Ectodermal cell (in vitro differentiated cells): ENCODE measurements at regions not wholly inside any gene's neighbourhood (a gene's known extent, or its start where the extent isn't known, plus 50 kb on each side); places are given as distances from the start of the nearest gene placed in this dataset.

Source experiments
- H3K27ac ChIP-seq: 2 replicates; pipeline ENCODE4 v1.7.0; 2013; ENCODE audit warnings: mild to moderate bottlenecking, low read depth, low read length; ENCODE audit not compliant: insufficient read depth, poor library complexity, severe bottlenecking
- H3K27me3 ChIP-seq: 2 replicates; pipeline ENCODE4 v1.7.0; 2013; ENCODE audit warnings: mild to moderate bottlenecking, low read length; ENCODE audit not compliant: insufficient read depth, control insufficient read depth, poor library complexity, severe bottlenecking
- H3K36me3 ChIP-seq: one replicate; pipeline ENCODE4 v1.7.0; 2013; ENCODE audit warnings: low read length; ENCODE audit not compliant: control insufficient read depth, insufficient read depth
- H3K4me1 ChIP-seq: one replicate; pipeline ENCODE4 v1.7.0; 2013; ENCODE audit warnings: low read length; ENCODE audit not compliant: control insufficient read depth, insufficient read depth
- H3K4me3 ChIP-seq: 2 replicates; pipeline ENCODE4 v1.7.0; 2013; ENCODE audit warnings: low read depth, low read length, control low read depth; ENCODE audit not compliant: insufficient read depth
- H3K9me3 ChIP-seq: 2 replicates; pipeline ENCODE4 v1.7.0; 2013; ENCODE audit warnings: mild to moderate bottlenecking, low read length, moderate library complexity; ENCODE audit not compliant: control insufficient read depth
- WGBS, 2 experiments: methylation state at CpG; one replicate each; pipeline ENCODE4 v1.1.7; 2013; ENCODE audit warnings: missing lambda C conversion rate in 2 of 2; 5-methylcytosine and 5-hydroxymethylcytosine counted together

DNA sequence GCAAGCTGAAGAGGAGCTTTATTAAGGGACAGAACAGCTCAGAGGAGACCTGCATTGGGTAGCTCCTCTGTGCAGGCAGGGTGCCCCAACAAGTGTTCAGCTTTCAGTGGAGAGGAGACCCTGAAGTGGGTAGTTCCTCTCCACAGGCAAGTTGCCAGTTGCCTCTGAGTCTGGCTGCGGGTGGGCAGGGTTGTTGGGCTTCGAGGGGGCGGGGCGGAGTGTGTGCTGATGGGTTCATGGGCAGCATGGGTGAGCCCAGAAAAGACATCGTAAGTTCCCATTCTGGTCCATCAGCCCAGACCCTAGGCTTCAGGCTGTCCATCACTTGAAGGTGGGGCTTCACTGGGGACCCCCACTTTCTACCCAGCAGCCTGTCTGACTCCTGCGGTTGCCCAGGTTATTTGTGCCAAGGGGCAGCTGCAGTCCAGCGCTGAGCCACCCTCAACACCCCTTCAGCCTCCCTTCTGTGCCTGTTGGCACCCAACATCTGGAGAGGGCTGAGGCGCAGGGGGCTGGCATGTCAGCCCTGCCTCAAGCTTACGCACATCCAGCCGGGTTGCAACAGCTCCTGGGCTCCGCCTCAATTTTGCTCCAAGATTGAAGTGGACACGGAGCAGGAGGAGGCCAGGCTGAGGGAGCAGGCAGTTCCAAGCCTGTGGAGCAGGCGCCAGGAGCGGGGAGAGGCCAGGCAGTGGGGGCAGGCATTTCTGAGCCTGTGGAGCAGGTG, 350.5 kb upstream of the PCDH20 start:
- H3K9me3 ChIP-seq = no peaks in the 10 kb centered on the region
- H3K36me3 ChIP-seq = no peaks in the 10 kb centered on the region
- no peak overlapping the region for H3K4me3 ChIP-seq
- WGBS, 2 experiments = 92 to 95% methylated on average over 14 of the region's 14 CpGs
- no peaks in the 10 kb centered on the region for H3K4me1 ChIP-seq
- no peak overlapping the region for H3K27ac ChIP-seq
- no peaks in the 10 kb centered on the region for H3K27me3 ChIP-seq

DNA sequence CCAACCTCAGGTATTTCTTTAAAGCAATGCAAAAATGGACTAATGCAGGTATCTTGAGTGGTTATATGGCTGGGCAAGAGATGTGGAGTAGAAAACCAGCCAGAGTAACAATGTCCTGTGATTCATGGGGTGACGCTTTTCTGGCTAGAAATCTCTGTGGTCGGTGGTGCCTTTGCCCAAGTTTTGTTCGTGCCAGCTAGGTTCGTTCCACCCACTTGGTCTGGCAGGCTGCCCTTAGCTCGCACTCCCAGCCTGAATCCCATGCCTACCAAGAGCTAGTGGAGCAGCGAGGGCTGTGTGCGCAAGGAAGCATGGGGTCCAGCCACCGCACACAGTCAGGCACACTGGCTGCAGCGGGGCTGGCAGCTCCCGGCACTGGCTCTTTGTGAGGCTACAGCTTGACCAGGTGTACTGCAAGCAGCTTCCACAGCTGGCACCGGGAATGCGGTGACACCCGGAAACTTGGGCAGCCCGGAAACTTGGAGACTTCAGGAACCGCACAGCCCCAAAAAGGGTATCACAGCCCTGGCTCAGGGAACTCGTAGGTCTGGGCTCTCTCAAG, 349.6 kb upstream of the PCDH20 start:
- whole genome bisulfite sequencing, 2 experiments = 95 to 96% methylated on average over 16 of the region's 16 CpGs
- no peaks in the 10 kb centered on the region for H3K27me3 ChIP-seq
- no peaks in the 10 kb centered on the region for H3K4me1 ChIP-seq
- H3K9me3 ChIP-seq = no peaks in the 10 kb centered on the region
- no peaks in the 10 kb centered on the region for H3K36me3 ChIP-seq
- H3K27ac ChIP-seq = no peak overlapping the region
- no peak overlapping the region for H3K4me3 ChIP-seq

DNA sequence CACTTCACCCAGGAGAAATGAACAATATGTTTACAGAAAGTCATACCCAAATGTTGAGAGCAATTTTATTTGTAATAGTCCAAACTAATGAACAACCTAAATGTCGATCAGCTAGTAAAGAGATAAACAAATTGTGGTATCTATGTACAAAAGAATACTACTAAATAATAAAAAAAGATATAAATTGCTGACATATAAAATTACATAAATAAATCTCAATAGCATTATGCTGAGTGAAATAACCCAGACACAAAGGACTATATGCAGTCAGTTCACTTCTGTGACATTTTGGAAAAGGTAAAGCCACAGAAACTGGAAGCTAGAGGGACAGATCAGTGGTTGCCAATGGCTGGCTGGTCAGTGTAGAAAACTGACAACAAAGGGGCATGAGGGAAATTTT, 346.0 kb upstream of the PCDH20 start:
- no peaks in the 10 kb centered on the region for H3K9me3 ChIP-seq
- H3K4me1 ChIP-seq = no peaks in the 10 kb centered on the region
- WGBS, 2 experiments = no CpG with 5 or more reads among the region's 1 CpG
- H3K27me3 ChIP-seq = no peaks in the 10 kb centered on the region
- H3K27ac ChIP-seq = no peak overlapping the region
- H3K36me3 ChIP-seq = no peaks in the 10 kb centered on the region
- H3K4me3 ChIP-seq = no peak overlapping the region

DNA sequence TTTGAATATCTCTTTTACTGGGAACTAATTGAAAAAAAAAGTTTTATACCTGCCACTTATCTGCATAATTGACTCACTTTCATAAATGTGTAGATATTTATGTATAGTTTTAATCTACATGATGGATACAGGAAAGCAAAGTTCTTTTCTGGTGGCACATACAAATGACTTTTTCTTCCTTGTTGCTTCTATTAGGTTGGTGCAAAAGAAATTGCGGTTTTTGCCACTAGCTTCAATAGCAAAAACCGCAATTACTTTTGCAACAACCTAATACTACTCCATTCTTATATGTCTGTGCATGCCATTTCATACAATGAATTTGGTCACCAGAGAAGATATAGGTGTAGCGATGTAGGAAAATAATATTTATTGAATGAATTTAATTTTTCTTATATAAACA, 344.5 kb upstream of the PCDH20 start:
- Histone ChIP-seq H3K36me3 (no peaks in the 10 kb centered on the region), H3K27ac (no peak overlapping the region), H3K9me3 (peaks cover 4% of the 10 kb centered on the region), H3K4me3 (no peak overlapping the region), H3K4me1 (no peaks in the 10 kb centered on the region), H3K27me3 (no peaks in the 10 kb centered on the region)
- 83 to 100% methylated on average over 1 to 2 of the region's 3 CpGs for WGBS, 2 experiments

DNA sequence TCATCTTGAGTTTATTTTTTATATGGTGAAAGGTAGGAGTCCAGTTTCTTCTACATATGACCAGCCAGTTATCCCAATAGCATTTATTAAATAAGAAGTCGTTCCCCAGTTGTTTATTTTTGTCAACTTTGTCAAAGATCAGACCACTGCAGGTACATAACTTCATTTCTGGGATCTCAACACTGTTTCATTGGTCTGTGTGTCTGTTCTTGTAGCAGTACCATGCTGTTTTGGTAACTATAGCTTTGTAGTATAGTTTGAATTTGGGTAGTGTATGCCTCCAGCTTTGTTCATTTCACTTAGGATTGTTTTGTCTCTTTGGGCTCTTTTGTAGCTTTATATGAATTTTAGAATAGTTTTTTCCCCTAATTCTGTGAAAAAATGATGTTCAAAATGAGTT, 340.4 kb upstream of the PCDH20 start:
- 88% methylated on average over 1 of the region's 1 CpG; no CpG with 5 or more reads in 1 of the 2 experiments for WGBS, 2 experiments

DNA sequence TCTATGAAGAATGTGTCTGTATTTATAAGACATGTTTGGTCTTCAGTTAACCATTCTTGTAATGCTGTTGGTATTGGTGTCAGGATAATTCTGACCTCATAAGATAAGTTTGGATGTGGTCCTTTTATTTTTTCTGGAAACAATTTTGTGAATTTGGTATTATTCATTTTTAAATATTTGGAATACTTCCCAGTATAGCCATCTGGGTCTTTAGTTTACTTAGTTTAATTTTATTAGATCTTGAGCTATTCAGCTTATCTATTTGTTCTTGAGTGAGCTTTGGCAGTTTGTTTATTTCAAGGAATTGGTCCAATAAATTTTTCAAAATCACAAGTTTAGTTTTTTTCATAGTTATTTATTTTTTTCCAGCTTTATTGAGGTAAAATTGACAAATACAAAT, 335.4 kb upstream of the PCDH20 start:
- Histone ChIP-seq H3K36me3 (no peaks in the 10 kb centered on the region), H3K9me3 (peaks cover 4% of the 10 kb centered on the region), H3K27ac (no peak overlapping the region), H3K4me1 (no peaks in the 10 kb centered on the region), H3K27me3 (no peaks in the 10 kb centered on the region), H3K4me3 (no peak overlapping the region)

More for the DNA sequence above, 340.4 kb upstream of the PCDH20 start:
- peaks cover 4% of the 10 kb centered on the region for H3K9me3 ChIP-seq
- H3K36me3 ChIP-seq = no peaks in the 10 kb centered on the region
- no peaks in the 10 kb centered on the region for H3K27me3 ChIP-seq
- H3K4me3 ChIP-seq = no peak overlapping the region
- H3K27ac ChIP-seq = no peak overlapping the region
- no peaks in the 10 kb centered on the region for H3K4me1 ChIP-seq

DNA sequence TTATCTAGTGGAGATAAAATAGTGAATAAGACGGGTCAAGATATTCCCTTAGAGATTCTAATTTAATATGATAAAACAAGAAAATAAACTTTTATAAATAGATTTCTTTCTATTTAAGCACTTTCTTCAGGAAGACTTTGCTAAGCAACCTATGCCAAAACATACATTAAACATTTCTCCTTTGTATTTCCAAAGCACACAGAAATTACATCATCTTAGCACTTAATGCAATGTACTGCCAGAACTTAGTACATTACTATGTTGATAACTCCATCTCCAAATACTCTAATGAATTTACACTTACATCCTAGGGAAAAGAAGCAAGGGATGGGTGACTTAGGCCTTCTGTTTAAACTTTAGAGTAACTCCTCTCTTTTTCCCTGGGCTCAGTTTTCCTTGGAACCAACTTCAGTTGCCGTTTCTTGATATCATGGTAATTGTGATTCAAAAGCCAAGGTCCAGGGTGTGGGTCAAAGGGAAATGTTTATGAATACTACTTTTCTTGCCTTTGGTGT, 322.6 kb upstream of the PCDH20 start:
- WGBS, 2 experiments = 86 to 100% methylated on average over 1 of the region's 2 CpGs
- Histone ChIP-seq H3K4me3 (no peak overlapping the region), H3K4me1 (no peaks in the 10 kb centered on the region), H3K9me3 (no peaks in the 10 kb centered on the region), H3K27me3 (no peaks in the 10 kb centered on the region), H3K36me3 (no peaks in the 10 kb centered on the region), H3K27ac (no peak overlapping the region)

DNA sequence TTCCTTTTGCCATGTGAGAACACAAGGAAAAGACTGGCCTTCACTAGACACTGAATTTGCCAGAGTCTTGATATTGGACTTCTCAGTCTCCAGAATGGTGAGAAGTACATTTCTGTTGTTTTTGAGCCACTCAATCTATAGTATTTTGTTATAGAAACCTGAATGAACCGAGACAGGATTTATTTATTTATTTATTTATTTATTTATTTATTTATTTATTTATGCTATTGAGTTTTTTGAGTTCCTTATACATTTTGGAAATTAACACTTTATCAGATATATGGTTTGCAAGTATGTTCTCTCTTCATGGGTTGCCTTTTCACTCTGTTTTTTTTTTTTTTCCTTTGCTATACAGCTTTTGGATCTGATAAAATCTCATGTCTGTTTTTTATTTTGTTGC, 319.0 kb upstream of the PCDH20 start:
- Histone ChIP-seq H3K36me3 (no peaks in the 10 kb centered on the region), H3K27me3 (no peaks in the 10 kb centered on the region), H3K27ac (no peak overlapping the region), H3K4me1 (no peaks in the 10 kb centered on the region), H3K4me3 (no peak overlapping the region), H3K9me3 (no peaks in the 10 kb centered on the region)
- no CpG with 5 or more reads among the region's 1 CpG for WGBS, 2 experiments

DNA sequence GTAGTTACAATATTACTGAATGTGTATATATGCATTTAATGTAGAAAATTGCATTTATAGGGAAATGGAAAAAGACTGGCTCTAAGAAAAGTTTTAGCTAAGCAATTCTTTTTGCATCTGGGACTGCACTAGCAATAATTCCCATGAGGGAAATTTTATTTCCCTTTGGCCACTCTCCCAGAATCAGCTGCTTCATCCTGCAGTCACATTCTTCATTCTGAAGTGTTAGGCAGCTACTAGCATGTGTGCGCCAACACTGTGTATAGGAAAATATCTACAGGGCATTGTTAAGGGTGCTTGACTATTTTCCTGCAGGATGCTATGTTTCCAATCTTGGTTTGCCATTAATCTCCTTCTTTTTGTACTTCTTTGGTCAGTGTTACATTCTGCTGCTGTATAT, 312.8 kb upstream of the PCDH20 start:
- no peaks in the 10 kb centered on the region for H3K4me1 ChIP-seq
- no peak overlapping the region for H3K4me3 ChIP-seq
- no peaks in the 10 kb centered on the region for H3K9me3 ChIP-seq
- WGBS, 2 experiments = 100% methylated on average over 1 of the region's 1 CpG; no CpG with 5 or more reads in 1 of the 2 experiments
- H3K27ac ChIP-seq = no peak overlapping the region
- no peaks in the 10 kb centered on the region for H3K36me3 ChIP-seq
- no peaks in the 10 kb centered on the region for H3K27me3 ChIP-seq

DNA sequence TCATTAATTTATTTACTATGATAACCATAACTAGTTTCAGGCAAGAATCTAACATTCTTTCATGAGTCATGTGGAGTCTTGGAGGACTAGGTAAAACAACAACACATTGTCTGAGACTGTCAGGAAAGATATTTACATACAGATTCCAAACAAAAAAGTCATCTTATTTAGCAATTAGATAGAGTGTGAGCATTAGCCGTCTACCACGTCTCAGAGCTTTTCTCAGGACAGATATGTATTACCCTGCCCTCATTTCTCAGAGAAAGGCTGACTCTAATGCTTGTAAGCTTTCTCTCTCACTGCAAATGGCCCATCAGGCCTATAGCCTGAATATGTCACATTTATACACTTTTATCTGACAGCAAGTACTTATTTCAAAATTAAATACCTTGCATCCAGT, 312.1 kb upstream of the PCDH20 start:
- WGBS, 2 experiments = 84 to 90% methylated on average over 2 of the region's 2 CpGs
- Histone ChIP-seq H3K27ac (no peak overlapping the region), H3K4me1 (no peaks in the 10 kb centered on the region), H3K27me3 (no peaks in the 10 kb centered on the region), H3K36me3 (no peaks in the 10 kb centered on the region), H3K4me3 (no peak overlapping the region), H3K9me3 (no peaks in the 10 kb centered on the region)
